ENCODE measurements at regions not wholly inside any gene's neighbourhood (a gene's known extent, or its start where the extent isn't known, plus 50 kb on each side); places are given as distances from the start of the nearest gene placed in this dataset.

GRCh38 chr12:127421614-127422013, 845.4 kb upstream of the TMEM132C start:
- Histone ChIP-seq H3K9me2 (ENCODE audit: low read depth, low read length) (no peaks in the 10 kb centered on the region), H3K79me2 (ENCODE audit: insufficient read depth, low read length) (no peaks in the 10 kb centered on the region), H3K27me3 (ENCODE audit: insufficient read depth, low read length) (no peaks in the 10 kb centered on the region), H3K4me2 (ENCODE audit: low read length) (no peak overlapping the region), H3K4me1 (ENCODE audit: insufficient read depth, low read length, severe bottlenecking) (no peaks in the 10 kb centered on the region), H3K27ac (ENCODE audit: low read depth, low read length, poor library complexity, severe bottlenecking) (no peak overlapping the region), H3K4me3 (ENCODE audit: low read depth, low read length, poor library complexity, severe bottlenecking) (no peak overlapping the region), H3F3A (ENCODE audit: insufficient read depth, low read length) (no peaks in the 10 kb centered on the region), H3K9ac (ENCODE audit: low read length) (no peak overlapping the region), H2AFZ (ENCODE audit: low read length) (no peak overlapping the region), H3K9me3 (ENCODE audit: low read length) (no peaks in the 10 kb centered on the region), H4K20me1 (ENCODE audit: insufficient read depth, low read length) (no peaks in the 10 kb centered on the region), H3K36me3 (ENCODE audit: insufficient read depth, low read length) (no peaks in the 10 kb centered on the region)
- TF ChIP-seq EZH2 (IDR thresholded peaks at IDR 0.05; ENCODE audit: borderline replicate concordance, low read length) (no peak), CTCF (IDR thresholded peaks at IDR 0.05; ENCODE audit: low read length) (no peak)

- no peak overlapping the region for H2AFZ ChIP-seq (ENCODE audit: low read length)
- H3K9ac ChIP-seq (ENCODE audit: low read length): no peak overlapping the region
- no peaks in the 10 kb centered on the region for H3K9me3 ChIP-seq (ENCODE audit: low read length)
- H3K27ac ChIP-seq (ENCODE audit: low read depth, low read length, poor library complexity, severe bottlenecking): no peak overlapping the region
- TF ChIP-seq EZH2 (IDR thresholded peaks at IDR 0.05; ENCODE audit: borderline replicate concordance, low read length) (no peak), CTCF (IDR thresholded peaks at IDR 0.05; ENCODE audit: low read length) (no peak)
- H3K36me3 ChIP-seq (ENCODE audit: insufficient read depth, low read length): no peaks in the 10 kb centered on the region
- no peaks in the 10 kb centered on the region for H3F3A ChIP-seq (ENCODE audit: insufficient read depth, low read length)
- H3K27me3 ChIP-seq (ENCODE audit: insufficient read depth, low read length): no peaks in the 10 kb centered on the region
- H4K20me1 ChIP-seq (ENCODE audit: insufficient read depth, low read length): no peaks in the 10 kb centered on the region
- no peaks in the 10 kb centered on the region for H3K4me1 ChIP-seq (ENCODE audit: insufficient read depth, low read length, severe bottlenecking)
- no peaks in the 10 kb centered on the region for H3K9me2 ChIP-seq (ENCODE audit: low read depth, low read length)
- H3K4me3 ChIP-seq (ENCODE audit: low read depth, low read length, poor library complexity, severe bottlenecking): no peak overlapping the region
- no peak overlapping the region for H3K4me2 ChIP-seq (ENCODE audit: low read length)
- H3K79me2 ChIP-seq (ENCODE audit: insufficient read depth, low read length): no peaks in the 10 kb centered on the region
Observed at GRCh38 chr12:127422935-127423566, 843.9 kb upstream of the TMEM132C start.

- H3F3A ChIP-seq (ENCODE audit: insufficient read depth, low read length): no peaks in the 10 kb centered on the region
Observed at GRCh38 chr12:127425474-127425873, 841.5 kb upstream of the TMEM132C start.

More at GRCh38 chr12:127425474-127425873, 841.5 kb upstream of the TMEM132C start:
- Histone ChIP-seq H3K36me3 (ENCODE audit: insufficient read depth, low read length) (no peaks in the 10 kb centered on the region), H3K27me3 (ENCODE audit: insufficient read depth, low read length) (no peaks in the 10 kb centered on the region), H3K4me2 (ENCODE audit: low read length) (no peak overlapping the region), H3K4me1 (ENCODE audit: insufficient read depth, low read length, severe bottlenecking) (no peaks in the 10 kb centered on the region), H2AFZ (ENCODE audit: low read length) (no peak overlapping the region), H3K79me2 (ENCODE audit: insufficient read depth, low read length) (no peaks in the 10 kb centered on the region), H3K4me3 (ENCODE audit: low read depth, low read length, poor library complexity, severe bottlenecking) (no peak overlapping the region), H3K9me2 (ENCODE audit: low read depth, low read length) (no peaks in the 10 kb centered on the region), H3K27ac (ENCODE audit: low read depth, low read length, poor library complexity, severe bottlenecking) (no peak overlapping the region), H4K20me1 (ENCODE audit: insufficient read depth, low read length) (no peaks in the 10 kb centered on the region), H3K9me3 (ENCODE audit: low read length) (no peaks in the 10 kb centered on the region), H3K9ac (ENCODE audit: low read length) (no peak overlapping the region)
- no peak for TF ChIP-seq CTCF (IDR thresholded peaks at IDR 0.05; ENCODE audit: low read length)
- no peak for TF ChIP-seq EZH2 (IDR thresholded peaks at IDR 0.05; ENCODE audit: borderline replicate concordance, low read length)
